H54 (cell line): ENCODE measurements at regions not wholly inside any gene's neighbourhood (a gene's known extent, or its start where the extent isn't known, plus 50 kb on each side); places are given as distances from the start of the nearest gene placed in this dataset.

Experiments
- DNase-seq: peaks from one replicate; pipeline ENCODE4 v3.0.0; 2011; ENCODE audit warnings: low spot score, mixed read lengths; ENCODE audit not compliant: insufficient read length
- FAIRE-seq: peaks from 3 replicates; lab custom pipeline; 2011; peaks lifted over from hg19 to GRCh38; lab: Jason Lieb, UNC
- POLR2A ChIP-seq: IDR thresholded peaks from 2 replicates; pipeline ENCODE4 v1.6.1; 2011; ENCODE audit warnings: low read depth, mild to moderate bottlenecking, low read length

DNA sequence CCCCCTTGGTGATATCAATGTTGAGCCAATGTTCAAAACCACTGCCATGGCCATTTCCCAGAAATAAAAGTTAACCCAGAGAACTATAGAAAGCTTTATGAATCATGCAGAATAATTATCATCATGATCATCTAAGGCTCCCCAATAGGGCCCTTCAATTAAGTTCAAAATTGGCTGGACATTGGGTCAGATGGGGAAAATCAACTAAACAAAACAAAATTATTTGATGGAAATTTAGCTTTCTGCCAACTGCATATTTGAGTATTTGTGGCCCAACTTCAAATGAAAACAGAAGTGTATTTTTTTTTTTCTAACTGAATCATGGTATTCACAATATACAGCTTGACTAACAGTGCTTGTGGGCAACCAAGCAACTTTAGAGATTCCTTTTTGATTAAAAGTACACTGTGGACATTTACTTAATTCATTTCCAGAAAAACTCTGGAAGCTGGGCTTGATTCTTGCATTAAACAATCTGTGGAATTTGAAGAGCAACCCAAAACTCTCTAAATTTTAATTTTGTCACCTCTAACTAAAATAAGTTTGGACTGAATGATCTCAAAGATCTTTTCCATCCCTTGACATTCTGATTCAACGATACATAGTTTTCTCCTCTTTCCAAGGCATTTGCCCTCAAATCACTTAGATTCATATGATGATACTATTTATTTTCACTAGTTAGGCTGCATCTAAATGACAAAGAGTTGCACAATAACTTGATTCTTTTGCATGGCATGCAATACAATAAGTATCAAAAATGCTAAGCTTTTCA, 203.2 kb downstream of the AHR start:
- no peak for DNase-seq
- no peak for FAIRE-seq
- no peak for TF ChIP-seq POLR2A

GRCh38 chr7:17502213-17503060, 204.0 kb downstream of the AHR start:
- DNase-seq (no peak), FAIRE-seq (no peak)
- no peak for TF ChIP-seq POLR2A

DNA sequence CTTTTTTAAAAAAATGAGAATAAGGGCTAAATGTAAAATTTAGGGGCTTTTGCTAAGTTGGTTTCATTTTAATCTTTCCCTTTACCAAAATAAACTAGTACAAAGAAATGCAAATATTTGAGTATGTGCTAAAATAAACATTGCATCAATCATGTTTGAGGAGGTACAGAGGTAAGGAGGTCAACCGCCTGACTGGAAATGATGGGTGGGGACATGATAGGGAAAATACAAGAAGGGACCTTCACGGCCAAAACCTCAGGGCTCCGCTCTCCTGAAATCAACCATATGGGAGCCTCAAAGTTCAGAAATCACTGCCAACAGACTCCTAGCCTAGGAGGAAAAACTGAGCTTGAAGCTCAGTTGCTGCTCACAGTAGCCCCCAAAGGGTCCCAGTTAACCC, 207.6 kb downstream of the AHR start:
- DNase-seq (no peak), FAIRE-seq (no peak)
- TF ChIP-seq POLR2A, result no peak

DNA sequence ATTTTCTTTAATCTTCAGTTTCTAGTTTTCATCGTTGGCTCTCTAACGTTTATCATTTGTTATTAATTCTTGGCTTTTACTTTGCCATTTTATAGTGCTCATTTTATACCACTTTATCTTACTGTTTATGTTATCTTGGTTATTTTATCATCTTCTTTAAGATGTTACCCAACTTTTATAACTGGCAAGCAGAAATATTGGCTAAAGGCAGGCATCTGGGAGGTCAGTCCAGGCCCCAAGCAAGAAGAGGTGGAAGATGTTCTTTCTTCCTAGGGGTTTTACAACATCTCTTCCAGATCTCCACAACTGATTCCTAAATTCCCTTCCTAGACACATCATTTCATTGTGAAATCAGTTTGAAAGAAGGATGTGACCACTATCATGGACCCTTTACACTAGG, 208.1 kb downstream of the AHR start:
- no peak for TF ChIP-seq POLR2A
- DNase-seq (no peak), FAIRE-seq (no peak)

- DNase-seq (no peak), FAIRE-seq (no peak)
- TF ChIP-seq POLR2A, result no peak
Observed at GRCh38 chr7:17507717-17508116, 209.3 kb downstream of the AHR start.

DNA sequence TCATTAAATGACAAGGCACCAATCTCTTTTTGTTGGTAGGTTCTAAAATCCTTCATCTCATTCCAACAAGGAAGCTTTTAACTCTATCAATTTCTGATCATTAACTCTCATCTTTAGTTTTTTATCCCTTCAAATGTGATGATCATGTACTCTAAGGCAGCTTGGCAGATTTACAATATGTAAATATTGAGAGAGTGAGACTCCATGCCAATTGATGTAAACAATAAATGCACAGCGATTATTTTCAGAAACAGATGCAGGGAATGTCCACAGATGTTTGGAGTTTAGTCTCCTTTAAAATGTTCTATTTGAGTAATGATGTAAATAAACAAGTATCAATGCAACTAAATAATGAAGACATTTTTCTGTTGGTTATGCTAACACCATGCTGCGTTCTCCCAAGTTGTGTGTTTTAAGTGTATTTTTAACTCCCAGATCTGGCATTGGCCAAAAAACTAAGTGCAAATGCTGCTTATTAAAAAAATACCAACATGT, 213.8 kb downstream of the AHR start:
- no peak for DNase-seq
- FAIRE-seq, result peak; percentile 87
- no peak for TF ChIP-seq POLR2A

- TF ChIP-seq POLR2A, result no peak
- DNase-seq (no peak), FAIRE-seq (peak; percentile 82)
Observed at GRCh38 chr7:17516771-17517170, 218.3 kb downstream of the AHR start.

DNA sequence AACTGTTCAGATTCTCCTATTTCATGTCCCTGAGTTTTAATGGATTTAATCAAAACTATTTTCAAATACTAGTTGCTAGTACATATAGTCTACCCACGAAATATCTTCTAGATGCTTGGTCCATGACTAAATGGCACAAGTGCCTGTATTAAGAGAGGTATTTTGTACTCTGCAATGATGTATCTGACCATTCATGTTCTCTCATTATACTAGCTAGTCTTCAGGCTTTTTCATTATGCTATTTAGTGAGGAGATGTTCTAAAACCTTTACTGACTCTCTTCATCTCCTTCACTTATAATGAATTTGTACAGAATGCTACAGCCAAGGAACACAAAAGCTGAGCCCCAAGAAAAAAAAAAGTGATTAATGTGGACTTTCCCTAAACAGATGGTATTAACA, 222.5 kb downstream of the AHR start:
- FAIRE-seq, result no peak
- TF ChIP-seq POLR2A, result no peak
- DNase-seq, result no peak

DNA sequence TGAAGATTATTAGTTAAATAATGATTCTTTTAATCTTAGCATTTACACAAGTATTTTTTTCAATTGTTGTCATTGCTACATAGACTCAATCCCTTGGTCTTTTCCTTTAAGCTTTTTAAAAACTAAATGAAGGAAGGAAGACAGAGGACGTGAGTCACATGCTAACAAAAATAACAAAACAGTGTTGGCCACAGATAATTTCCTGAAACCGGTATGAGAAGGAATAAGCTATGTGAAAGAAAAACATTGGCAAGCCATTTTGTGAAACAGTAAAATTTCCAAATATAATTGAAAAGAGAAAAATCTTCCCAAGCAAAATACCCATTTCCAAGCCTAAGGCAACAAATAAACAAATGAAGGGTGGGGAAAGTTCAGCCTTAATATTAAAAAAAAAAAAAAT, 223.0 kb downstream of the AHR start:
- TF ChIP-seq POLR2A, result no peak
- peak; percentile 96 for FAIRE-seq
- peak; percentile 11 for DNase-seq

GRCh38 chr7:17523813-17524739, 225.6 kb downstream of the AHR start:
- DNase-seq, result no peak
- no peak for TF ChIP-seq POLR2A
- FAIRE-seq, result no peak

GRCh38 chr7:17524746-17525145, 226.3 kb downstream of the AHR start:
- TF ChIP-seq POLR2A, result no peak
- FAIRE-seq (peak; percentile 98), DNase-seq (no peak)

GRCh38 chr7:17526621-17527020, 228.2 kb downstream of the AHR start:
- no peak for DNase-seq
- no peak for FAIRE-seq
- no peak for TF ChIP-seq POLR2A

- FAIRE-seq (no peak), DNase-seq (no peak)
- TF ChIP-seq POLR2A, result no peak
Observed at GRCh38 chr7:17528636-17529035, 230.2 kb downstream of the AHR start.
